ENCODE measurements at regions not wholly inside any gene's neighbourhood (a gene's known extent, or its start where the extent isn't known, plus 50 kb on each side); places are given as distances from the start of the nearest gene placed in this dataset.

- Histone ChIP-seq H3K36me3 (ENCODE audit: control insufficient read depth in 3 of 3, insufficient read depth in 2 of 3, low read depth in 1 of 3, low read length in 3 of 3) (no peaks in the 10 kb centered on the region), H3K4me1 (ENCODE audit: control insufficient read depth in 3 of 3, insufficient read depth in 2 of 3, low read depth in 1 of 3, low read length in 2 of 3) (no peaks in the 10 kb centered on the region), H3K27me3 (ENCODE audit: control insufficient read depth in 3 of 3, insufficient read depth in 3 of 3, low read length in 3 of 3) (no peaks in the 10 kb centered on the region), H3K27ac (ENCODE audit: low read depth in 1 of 3, low read length in 2 of 3) (no peak overlapping the region), H3K4me3 (ENCODE audit: low read depth in 1 of 3, low read length in 3 of 3) (no peak overlapping the region), H3K9me3 (ENCODE audit: control insufficient read depth in 2 of 2, insufficient read depth in 1 of 2, low read depth in 1 of 2, low read length in 1 of 2) (no peaks in the 10 kb centered on the region)
- DNase-seq (no peak), FAIRE-seq (no peak)
- WGBS, 3 donors = 57 to 70% (median 59%) methylated on average over 3 of the region's 3 CpGs
Measured at GRCh38 chr10:111804781-111805180, 378.8 kb downstream of the GPAM start.

DNA sequence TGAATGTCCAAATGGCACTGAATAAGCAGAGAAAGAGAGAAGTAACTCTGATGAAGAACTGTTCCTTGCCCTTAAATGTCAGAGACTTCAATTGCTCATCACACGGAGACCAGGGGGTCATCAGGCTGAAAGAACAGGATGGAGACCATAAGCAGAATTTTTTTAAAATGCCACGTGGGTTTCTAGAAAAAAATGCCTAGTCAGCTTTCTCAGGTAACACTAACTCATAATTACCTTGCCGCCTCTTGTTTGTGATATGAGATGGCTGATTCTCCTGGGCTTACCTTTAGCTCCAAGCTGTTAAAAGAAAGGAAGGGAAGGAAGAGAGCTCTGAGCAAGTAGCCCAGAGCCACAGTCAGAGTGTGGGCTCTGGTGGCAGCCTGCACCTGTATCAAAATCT lies 372.0 kb downstream of the GPAM start:
- no peaks in the 10 kb centered on the region for H3K36me3 ChIP-seq (ENCODE audit: control insufficient read depth in 3 of 3, insufficient read depth in 2 of 3, low read depth in 1 of 3, low read length in 3 of 3)
- no peak overlapping the region for H3K4me3 ChIP-seq (ENCODE audit: low read depth in 1 of 3, low read length in 3 of 3)
- no peaks in the 10 kb centered on the region for H3K4me1 ChIP-seq (ENCODE audit: control insufficient read depth in 3 of 3, insufficient read depth in 2 of 3, low read depth in 1 of 3, low read length in 2 of 3)
- no peak overlapping the region for H3K27ac ChIP-seq (ENCODE audit: low read depth in 1 of 3, low read length in 2 of 3)
- no peaks in the 10 kb centered on the region for H3K27me3 ChIP-seq (ENCODE audit: control insufficient read depth in 3 of 3, insufficient read depth in 3 of 3, low read length in 3 of 3)
- WGBS, 3 donors = 56 to 72% (median 62%) methylated on average over 3 of the region's 3 CpGs
- no peak for FAIRE-seq
- DNase-seq = no peak
- H3K9me3 ChIP-seq (ENCODE audit: control insufficient read depth in 2 of 2, insufficient read depth in 1 of 2, low read depth in 1 of 2, low read length in 1 of 2) = no peaks in the 10 kb centered on the region

- H3K36me3 ChIP-seq (ENCODE audit: control insufficient read depth in 3 of 3, insufficient read depth in 2 of 3, low read depth in 1 of 3, low read length in 3 of 3) = no peaks in the 10 kb centered on the region
- FAIRE-seq = no peak
- no peak for DNase-seq
- no peaks in the 10 kb centered on the region for H3K4me1 ChIP-seq (ENCODE audit: control insufficient read depth in 3 of 3, insufficient read depth in 2 of 3, low read depth in 1 of 3, low read length in 2 of 3)
- no peaks in the 10 kb centered on the region for H3K27me3 ChIP-seq (ENCODE audit: control insufficient read depth in 3 of 3, insufficient read depth in 3 of 3, low read length in 3 of 3)
- no peak overlapping the region for H3K27ac ChIP-seq (ENCODE audit: low read depth in 1 of 3, low read length in 2 of 3)
- WGBS, 3 donors = 85 to 91% (median 90%) methylated on average over 3 of the region's 3 CpGs
- H3K9me3 ChIP-seq (ENCODE audit: control insufficient read depth in 2 of 2, insufficient read depth in 1 of 2, low read depth in 1 of 2, low read length in 1 of 2) = no peaks in the 10 kb centered on the region
- H3K4me3 ChIP-seq (ENCODE audit: low read depth in 1 of 3, low read length in 3 of 3) = no peak overlapping the region
Measured at GRCh38 chr10:111820471-111820870, 363.1 kb downstream of the GPAM start.

- no peaks in the 10 kb centered on the region for H3K4me1 ChIP-seq (ENCODE audit: control insufficient read depth in 3 of 3, insufficient read depth in 2 of 3, low read depth in 1 of 3, low read length in 2 of 3)
- 74 to 91% (median 84%) methylated on average over 2 of the region's 2 CpGs for WGBS, 3 donors
- H3K27me3 ChIP-seq (ENCODE audit: control insufficient read depth in 3 of 3, insufficient read depth in 3 of 3, low read length in 3 of 3) = no peaks in the 10 kb centered on the region
- FAIRE-seq (no peak), DNase-seq (no peak)
- H3K4me3 ChIP-seq (ENCODE audit: low read depth in 1 of 3, low read length in 3 of 3) = no peak overlapping the region
- H3K27ac ChIP-seq (ENCODE audit: low read depth in 1 of 3, low read length in 2 of 3) = no peak overlapping the region
- no peaks in the 10 kb centered on the region for H3K9me3 ChIP-seq (ENCODE audit: control insufficient read depth in 2 of 2, insufficient read depth in 1 of 2, low read depth in 1 of 2, low read length in 1 of 2)
- no peaks in the 10 kb centered on the region for H3K36me3 ChIP-seq (ENCODE audit: control insufficient read depth in 3 of 3, insufficient read depth in 2 of 3, low read depth in 1 of 3, low read length in 3 of 3)
Measured at GRCh38 chr10:111821871-111822270, 361.7 kb downstream of the GPAM start.

- Histone ChIP-seq H3K36me3 (ENCODE audit: control insufficient read depth in 3 of 3, insufficient read depth in 2 of 3, low read depth in 1 of 3, low read length in 3 of 3) (no peaks in the 10 kb centered on the region), H3K4me3 (ENCODE audit: low read depth in 1 of 3, low read length in 3 of 3) (no peak overlapping the region), H3K4me1 (ENCODE audit: control insufficient read depth in 3 of 3, insufficient read depth in 2 of 3, low read depth in 1 of 3, low read length in 2 of 3) (no peaks in the 10 kb centered on the region), H3K9me3 (ENCODE audit: control insufficient read depth in 2 of 2, insufficient read depth in 1 of 2, low read depth in 1 of 2, low read length in 1 of 2) (no peaks in the 10 kb centered on the region), H3K27me3 (ENCODE audit: control insufficient read depth in 3 of 3, insufficient read depth in 3 of 3, low read length in 3 of 3) (no peaks in the 10 kb centered on the region), H3K27ac (ENCODE audit: low read depth in 1 of 3, low read length in 2 of 3) (no peak overlapping the region)
- DNase-seq (no peak), FAIRE-seq (no peak)
- WGBS, 3 donors = 43 to 44% (median 44%) methylated on average over 2 of the region's 2 CpGs
Measured at GRCh38 chr10:111822661-111823060, 360.9 kb downstream of the GPAM start.

- Histone ChIP-seq H3K4me1 (ENCODE audit: control insufficient read depth in 3 of 3, insufficient read depth in 2 of 3, low read depth in 1 of 3, low read length in 2 of 3) (no peaks in the 10 kb centered on the region), H3K4me3 (ENCODE audit: low read depth in 1 of 3, low read length in 3 of 3) (no peak overlapping the region), H3K27ac (ENCODE audit: low read depth in 1 of 3, low read length in 2 of 3) (no peak overlapping the region), H3K36me3 (ENCODE audit: control insufficient read depth in 3 of 3, insufficient read depth in 2 of 3, low read depth in 1 of 3, low read length in 3 of 3) (no peaks in the 10 kb centered on the region), H3K9me3 (ENCODE audit: control insufficient read depth in 2 of 2, insufficient read depth in 1 of 2, low read depth in 1 of 2, low read length in 1 of 2) (no peaks in the 10 kb centered on the region), H3K27me3 (ENCODE audit: control insufficient read depth in 3 of 3, insufficient read depth in 3 of 3, low read length in 3 of 3) (no peaks in the 10 kb centered on the region)
- DNase-seq (no peak), FAIRE-seq (no peak)
- 55 to 67% (median 66%) methylated on average over 5 of the region's 5 CpGs for WGBS, 3 donors
Measured at GRCh38 chr10:111824128-111824527, 359.4 kb downstream of the GPAM start.

DNA sequence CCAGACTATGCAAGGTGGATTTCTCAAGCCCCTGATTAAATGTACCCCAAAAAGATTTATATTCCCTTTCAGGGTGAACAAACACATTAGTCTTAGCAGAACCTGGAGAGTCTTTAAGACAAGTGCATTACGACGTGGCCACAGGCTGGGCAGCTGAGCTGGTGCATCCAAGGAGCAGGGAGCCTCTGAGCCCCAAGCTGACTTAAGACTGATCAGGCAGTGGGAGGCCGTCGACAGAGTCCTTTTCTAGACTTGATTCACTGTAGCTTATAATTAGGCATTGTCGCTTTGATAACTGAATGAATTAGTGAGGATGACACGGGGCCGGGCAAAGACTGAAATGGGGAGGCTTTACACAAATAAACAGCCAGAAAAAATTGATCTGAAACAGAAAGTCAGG lies 353.2 kb downstream of the GPAM start:
- Histone ChIP-seq H3K36me3 (ENCODE audit: control insufficient read depth in 3 of 3, insufficient read depth in 2 of 3, low read depth in 1 of 3, low read length in 3 of 3) (no peaks in the 10 kb centered on the region), H3K4me1 (ENCODE audit: control insufficient read depth in 3 of 3, insufficient read depth in 2 of 3, low read depth in 1 of 3, low read length in 2 of 3) (no peaks in the 10 kb centered on the region), H3K27ac (ENCODE audit: low read depth in 1 of 3, low read length in 2 of 3) (no peak overlapping the region), H3K4me3 (ENCODE audit: low read depth in 1 of 3, low read length in 3 of 3) (no peak overlapping the region), H3K27me3 (ENCODE audit: control insufficient read depth in 3 of 3, insufficient read depth in 3 of 3, low read length in 3 of 3) (no peaks in the 10 kb centered on the region), H3K9me3 (ENCODE audit: control insufficient read depth in 2 of 2, insufficient read depth in 1 of 2, low read depth in 1 of 2, low read length in 1 of 2) (no peaks in the 10 kb centered on the region)
- 59 to 73% (median 67%) methylated on average over 7 of the region's 7 CpGs for WGBS, 3 donors
- DNase-seq (no peak), FAIRE-seq (no peak)

- no peak for DNase-seq
- no peak overlapping the region for H3K4me3 ChIP-seq (ENCODE audit: low read depth in 1 of 3, low read length in 3 of 3)
- H3K9me3 ChIP-seq (ENCODE audit: control insufficient read depth in 2 of 2, insufficient read depth in 1 of 2, low read depth in 1 of 2, low read length in 1 of 2) = no peaks in the 10 kb centered on the region
- FAIRE-seq = no peak
- 61 to 68% (median 62%) methylated on average over 6 of the region's 6 CpGs for WGBS, 3 donors
- no peaks in the 10 kb centered on the region for H3K36me3 ChIP-seq (ENCODE audit: control insufficient read depth in 3 of 3, insufficient read depth in 2 of 3, low read depth in 1 of 3, low read length in 3 of 3)
- no peaks in the 10 kb centered on the region for H3K27me3 ChIP-seq (ENCODE audit: control insufficient read depth in 3 of 3, insufficient read depth in 3 of 3, low read length in 3 of 3)
- H3K4me1 ChIP-seq (ENCODE audit: control insufficient read depth in 3 of 3, insufficient read depth in 2 of 3, low read depth in 1 of 3, low read length in 2 of 3) = no peaks in the 10 kb centered on the region
- H3K27ac ChIP-seq (ENCODE audit: low read depth in 1 of 3, low read length in 2 of 3) = no peak overlapping the region
Measured at GRCh38 chr10:111831058-111831457, 352.5 kb downstream of the GPAM start.

DNA sequence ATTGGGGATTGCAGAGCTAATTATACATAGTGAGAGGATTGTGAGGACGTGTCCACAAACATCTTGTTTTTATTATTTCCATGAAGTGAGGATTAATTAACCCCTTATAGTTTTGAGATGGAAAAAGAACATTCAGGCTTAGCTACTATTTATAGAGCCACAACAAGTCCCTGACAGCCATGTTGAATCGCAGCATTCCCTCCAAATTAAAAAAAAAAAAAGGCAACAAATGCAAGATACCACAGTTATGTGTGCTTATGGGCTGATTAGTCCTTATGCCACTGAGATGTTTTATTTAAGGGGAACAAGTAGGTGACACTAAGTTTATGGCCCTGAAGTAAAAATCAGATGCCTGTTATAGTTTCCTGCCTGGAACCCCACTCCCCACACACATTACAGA lies 350.3 kb downstream of the GPAM start:
- Histone ChIP-seq H3K27ac (ENCODE audit: low read depth in 1 of 3, low read length in 2 of 3) (no peak overlapping the region), H3K36me3 (ENCODE audit: control insufficient read depth in 3 of 3, insufficient read depth in 2 of 3, low read depth in 1 of 3, low read length in 3 of 3) (no peaks in the 10 kb centered on the region), H3K9me3 (ENCODE audit: control insufficient read depth in 2 of 2, insufficient read depth in 1 of 2, low read depth in 1 of 2, low read length in 1 of 2) (no peaks in the 10 kb centered on the region), H3K4me3 (ENCODE audit: low read depth in 1 of 3, low read length in 3 of 3) (no peak overlapping the region), H3K27me3 (ENCODE audit: control insufficient read depth in 3 of 3, insufficient read depth in 3 of 3, low read length in 3 of 3) (no peaks in the 10 kb centered on the region), H3K4me1 (ENCODE audit: control insufficient read depth in 3 of 3, insufficient read depth in 2 of 3, low read depth in 1 of 3, low read length in 2 of 3) (no peaks in the 10 kb centered on the region)
- DNase-seq = no peak
- WGBS, 3 donors = 22 to 40% (median 29%) methylated on average over 2 of the region's 2 CpGs
- FAIRE-seq = no peak

Measured in small intestine (tissue), 7 donors.